GM23338 (cell line): ENCODE measurements at regions not wholly inside any gene's neighbourhood (a gene's known extent, or its start where the extent isn't known, plus 50 kb on each side); places are given as distances from the start of the nearest gene placed in this dataset.

Experiments
- ATAC-seq: fragments of 200-7000 bp; cut with Tn5 transposase; 3 replicates; pipeline ENCODE4 v1.9.1; 2020
- DNase-seq: peaks from one replicate; pipeline ENCODE4 v3.0.0-alpha.2; 2015; ENCODE audit warnings: low spot score
- H2AFZ ChIP-seq: fragments of 200-600 bp; sonication (generic); 2 replicates; pipeline ENCODE4 v1.8.0; 2016; ENCODE audit warnings: antibody characterized with exemption, mild to moderate bottlenecking, moderate library complexity
- H3F3A ChIP-seq: fragments of 200-600 bp; sonication (generic); replicated peaks from 2 replicates; pipeline ENCODE4 v1.8.0; 2017; ENCODE audit warnings: antibody characterized with exemption, mixed run types, low read depth
- H3K27ac ChIP-seq: fragments of 200-600 bp; sonication (generic); 2 replicates; pipeline ENCODE4 v1.6.1; 2016; ENCODE audit warnings: low read depth
- H3K27me3 ChIP-seq: fragments of 200-600 bp; sonication (generic); 2 replicates; pipeline ENCODE4 v1.8.0; 2016; ENCODE audit warnings: mild to moderate bottlenecking, mixed run types, moderate library complexity; ENCODE audit not compliant: insufficient read depth
- H3K36me3 ChIP-seq: fragments of 200-600 bp; sonication (generic); 2 replicates; pipeline ENCODE4 v1.8.0; 2016; ENCODE audit warnings: mild to moderate bottlenecking; ENCODE audit not compliant: insufficient read depth
- H3K4me1 ChIP-seq: fragments of 200-600 bp; sonication (generic); 2 replicates; pipeline ENCODE4 v1.8.0; 2016; ENCODE audit warnings: mild to moderate bottlenecking, moderate library complexity; ENCODE audit not compliant: insufficient read depth
- H3K4me2 ChIP-seq: fragments of 200-600 bp; sonication (generic); 2 replicates; pipeline ENCODE4 v1.7.1; 2017; ENCODE audit warnings: mixed run types
- H3K4me3 ChIP-seq: fragments of 200-600 bp; sonication (generic); 2 replicates; pipeline ENCODE4 v1.6.1; 2016; ENCODE audit warnings: mixed run types
- H3K79me2 ChIP-seq: fragments of 200-600 bp; sonication (generic); replicated peaks from 2 replicates; pipeline ENCODE4 v1.8.0; 2017; ENCODE audit warnings: mild to moderate bottlenecking; ENCODE audit not compliant: insufficient read depth
- H3K9me2 ChIP-seq: fragments of 200-600 bp; sonication (generic); 2 replicates; pipeline ENCODE4 v1.8.0; 2017; ENCODE audit not compliant: insufficient read depth
- H4K20me1 ChIP-seq: fragments of 200-600 bp; sonication (generic); replicated peaks from 2 replicates; pipeline ENCODE4 v1.8.0; 2017; ENCODE audit warnings: mild to moderate bottlenecking; ENCODE audit not compliant: insufficient read depth
- H3K27ac Mint-ChIP-seq: 2 replicates; pipeline ENCODE4 v1.8.0; 2020; ENCODE audit warnings: inconsistent platforms, mild to moderate bottlenecking, moderate library complexity, mixed read lengths
- H3K27me3 Mint-ChIP-seq: 3 replicates; pipeline ENCODE4 v1.8.0; 2022; ENCODE audit warnings: low read depth, mild to moderate bottlenecking, moderate library complexity, mixed read lengths, inconsistent platforms; ENCODE audit not compliant: insufficient read depth, poor library complexity
- H3K36me3 Mint-ChIP-seq: 3 replicates; pipeline ENCODE4 v1.8.0; 2021; ENCODE audit warnings: low read depth, mild to moderate bottlenecking, inconsistent platforms, moderate library complexity, mixed read lengths
- H3K4me1 Mint-ChIP-seq: 3 replicates; pipeline ENCODE4 v1.8.0; 2020; ENCODE audit warnings: mild to moderate bottlenecking, inconsistent platforms, mixed read lengths
- H3K4me3 Mint-ChIP-seq: 3 replicates; pipeline ENCODE4 v1.8.0; 2021; ENCODE audit warnings: moderate library complexity, mild to moderate bottlenecking, inconsistent platforms, mixed read lengths
- H3K9me3 Mint-ChIP-seq: 3 replicates; pipeline ENCODE4 v1.8.0; 2020; ENCODE audit warnings: moderate library complexity, mild to moderate bottlenecking, inconsistent platforms, mixed read lengths
- CREB1 ChIP-seq: fragments of 250-450 bp; sonication (Bioruptor Pico); IDR thresholded peaks from 2 replicates; pipeline ENCODE4 v1.5.0; 2020; ENCODE audit warnings: low read depth, mild to moderate bottlenecking, moderate library complexity
- EZH2 ChIP-seq: fragments of 200-600 bp; sonication (generic); IDR thresholded peaks from one replicate; pipeline ENCODE4 v1.8.0; 2017; ENCODE audit warnings: antibody characterized with exemption, mild to moderate bottlenecking, low read depth; ENCODE audit not compliant: unreplicated experiment
- EZH2phosphoT487 ChIP-seq: fragments of 200-600 bp; sonication (generic); IDR thresholded peaks from one replicate; pipeline ENCODE4 v1.8.1; 2018; ENCODE audit warnings: antibody characterized with exemption; ENCODE audit not compliant: unreplicated experiment
- JUNB ChIP-seq: IDR thresholded peaks from one replicate; pipeline ENCODE4 v1.6.1; 2016; ENCODE audit warnings: antibody characterized with exemption; ENCODE audit not compliant: unreplicated experiment
- NANOG ChIP-seq: IDR thresholded peaks from 2 replicates; pipeline ENCODE4 v1.6.1; 2016; ENCODE audit warnings: antibody characterized with exemption, borderline replicate concordance
- POLR2AphosphoS5 ChIP-seq: IDR thresholded peaks from 2 replicates; pipeline ENCODE4 v1.6.1; 2016; ENCODE audit warnings: antibody characterized with exemption, low read depth
- STAT1 ChIP-seq: IDR thresholded peaks from one replicate; pipeline ENCODE4 v1.6.1; 2016; ENCODE audit warnings: antibody characterized with exemption; ENCODE audit not compliant: unreplicated experiment
- ZNF114 ChIP-seq: fragments of 250-450 bp; sonication (Bioruptor Pico); IDR thresholded peaks from 2 replicates; pipeline ENCODE4 v1.5.0; 2020; ENCODE audit warnings: mild to moderate bottlenecking, moderate library complexity
- ZNF331 ChIP-seq: fragments of 250-450 bp; sonication (Bioruptor Pico); IDR thresholded peaks from 2 replicates; pipeline ENCODE4 v1.5.0; 2020; ENCODE audit warnings: low read depth, mild to moderate bottlenecking, moderate library complexity
- TF ChIP-seq, protein P1 (sequence below), 2 experiments: fragments of 200-600 bp in 1 of 2; sonication (generic) in 1 of 2; conservative IDR thresholded peaks; 2 replicates each; pipeline versions ENCODE4 v1.5.1 to v1.6.1; 2016 to 2017; ENCODE audit warnings: antibody characterized with exemption in 2 of 2, low read depth in 2 of 2, mild to moderate bottlenecking in 2 of 2, moderate library complexity in 1 of 2
- TF ChIP-seq, protein P2 (sequence below): IDR thresholded peaks from one replicate; pipeline ENCODE4 v1.6.1; 2018; ENCODE audit warnings: antibody characterized with exemption; ENCODE audit not compliant: unreplicated experiment
- TF ChIP-seq, protein P3 (sequence below): IDR thresholded peaks from 2 replicates; pipeline ENCODE4 v1.6.1; 2016; ENCODE audit warnings: antibody characterized with exemption
- TF ChIP-seq, protein P4 (sequence below): fragments of 250-450 bp; sonication (Bioruptor Pico); IDR thresholded peaks from 2 replicates; pipeline ENCODE4 v1.5.0; 2020; ENCODE audit warnings: mild to moderate bottlenecking, moderate library complexity

DNA sequence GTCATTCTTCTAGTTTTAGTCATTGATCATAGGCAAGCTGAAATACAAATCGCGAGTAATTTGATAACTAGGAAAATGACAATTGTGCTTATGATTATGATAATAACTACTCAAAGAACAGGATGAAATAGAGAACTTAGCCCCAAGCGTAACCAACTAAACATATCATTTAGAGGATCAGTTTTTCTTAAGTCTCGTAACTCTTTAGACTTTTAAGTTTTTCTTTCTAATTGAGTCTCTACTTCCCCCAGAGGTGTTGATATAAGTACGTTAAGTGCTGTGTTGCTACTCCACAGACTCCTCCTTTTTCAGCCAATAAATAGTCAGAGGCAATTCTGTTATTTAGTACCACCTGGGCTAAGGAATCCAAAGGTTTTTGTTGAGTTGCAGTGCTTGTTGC lies 96.3 kb downstream of the NHLRC3 start:
- Histone ChIP-seq H3K4me1 (0 out of 2 replicates have a peak, but pooled peaks cover 4% of the 10 kb centered on the region), H3K4me2 (no peak overlapping the region), H2AFZ (no peak overlapping the region; the same call in 1 of the 2 replicates), H3F3A (no peaks in the 10 kb centered on the region), H3K4me3 (no peak overlapping the region), H3K27me3 (no peaks in the 10 kb centered on the region), H4K20me1 (no peaks in the 10 kb centered on the region), H3K27ac (no peak overlapping the region), H3K79me2 (no peaks in the 10 kb centered on the region), H3K9me2 (no peaks in the 10 kb centered on the region), H3K36me3 (no peaks in the 10 kb centered on the region)
- ATAC-seq (no peak), DNase-seq (no peak)
- H3K4me1 Mint-ChIP-seq: peaks cover 4% of the 10 kb centered on the region
- H3K4me3 Mint-ChIP-seq: no peak overlapping the region
- TF ChIP-seq, protein P1, sequence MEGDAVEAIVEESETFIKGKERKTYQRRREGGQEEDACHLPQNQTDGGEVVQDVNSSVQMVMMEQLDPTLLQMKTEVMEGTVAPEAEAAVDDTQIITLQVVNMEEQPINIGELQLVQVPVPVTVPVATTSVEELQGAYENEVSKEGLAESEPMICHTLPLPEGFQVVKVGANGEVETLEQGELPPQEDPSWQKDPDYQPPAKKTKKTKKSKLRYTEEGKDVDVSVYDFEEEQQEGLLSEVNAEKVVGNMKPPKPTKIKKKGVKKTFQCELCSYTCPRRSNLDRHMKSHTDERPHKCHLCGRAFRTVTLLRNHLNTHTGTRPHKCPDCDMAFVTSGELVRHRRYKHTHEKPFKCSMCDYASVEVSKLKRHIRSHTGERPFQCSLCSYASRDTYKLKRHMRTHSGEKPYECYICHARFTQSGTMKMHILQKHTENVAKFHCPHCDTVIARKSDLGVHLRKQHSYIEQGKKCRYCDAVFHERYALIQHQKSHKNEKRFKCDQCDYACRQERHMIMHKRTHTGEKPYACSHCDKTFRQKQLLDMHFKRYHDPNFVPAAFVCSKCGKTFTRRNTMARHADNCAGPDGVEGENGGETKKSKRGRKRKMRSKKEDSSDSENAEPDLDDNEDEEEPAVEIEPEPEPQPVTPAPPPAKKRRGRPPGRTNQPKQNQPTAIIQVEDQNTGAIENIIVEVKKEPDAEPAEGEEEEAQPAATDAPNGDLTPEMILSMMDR (conservative IDR thresholded peaks at IDR 0.05; ENCODE audit: low read depth in 2 of 2): no peak
- no peak for TF ChIP-seq NANOG
- TF ChIP-seq, protein P2, sequence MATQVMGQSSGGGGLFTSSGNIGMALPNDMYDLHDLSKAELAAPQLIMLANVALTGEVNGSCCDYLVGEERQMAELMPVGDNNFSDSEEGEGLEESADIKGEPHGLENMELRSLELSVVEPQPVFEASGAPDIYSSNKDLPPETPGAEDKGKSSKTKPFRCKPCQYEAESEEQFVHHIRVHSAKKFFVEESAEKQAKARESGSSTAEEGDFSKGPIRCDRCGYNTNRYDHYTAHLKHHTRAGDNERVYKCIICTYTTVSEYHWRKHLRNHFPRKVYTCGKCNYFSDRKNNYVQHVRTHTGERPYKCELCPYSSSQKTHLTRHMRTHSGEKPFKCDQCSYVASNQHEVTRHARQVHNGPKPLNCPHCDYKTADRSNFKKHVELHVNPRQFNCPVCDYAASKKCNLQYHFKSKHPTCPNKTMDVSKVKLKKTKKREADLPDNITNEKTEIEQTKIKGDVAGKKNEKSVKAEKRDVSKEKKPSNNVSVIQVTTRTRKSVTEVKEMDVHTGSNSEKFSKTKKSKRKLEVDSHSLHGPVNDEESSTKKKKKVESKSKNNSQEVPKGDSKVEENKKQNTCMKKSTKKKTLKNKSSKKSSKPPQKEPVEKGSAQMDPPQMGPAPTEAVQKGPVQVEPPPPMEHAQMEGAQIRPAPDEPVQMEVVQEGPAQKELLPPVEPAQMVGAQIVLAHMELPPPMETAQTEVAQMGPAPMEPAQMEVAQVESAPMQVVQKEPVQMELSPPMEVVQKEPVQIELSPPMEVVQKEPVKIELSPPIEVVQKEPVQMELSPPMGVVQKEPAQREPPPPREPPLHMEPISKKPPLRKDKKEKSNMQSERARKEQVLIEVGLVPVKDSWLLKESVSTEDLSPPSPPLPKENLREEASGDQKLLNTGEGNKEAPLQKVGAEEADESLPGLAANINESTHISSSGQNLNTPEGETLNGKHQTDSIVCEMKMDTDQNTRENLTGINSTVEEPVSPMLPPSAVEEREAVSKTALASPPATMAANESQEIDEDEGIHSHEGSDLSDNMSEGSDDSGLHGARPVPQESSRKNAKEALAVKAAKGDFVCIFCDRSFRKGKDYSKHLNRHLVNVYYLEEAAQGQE: no peak
- TF ChIP-seq, protein P3, sequence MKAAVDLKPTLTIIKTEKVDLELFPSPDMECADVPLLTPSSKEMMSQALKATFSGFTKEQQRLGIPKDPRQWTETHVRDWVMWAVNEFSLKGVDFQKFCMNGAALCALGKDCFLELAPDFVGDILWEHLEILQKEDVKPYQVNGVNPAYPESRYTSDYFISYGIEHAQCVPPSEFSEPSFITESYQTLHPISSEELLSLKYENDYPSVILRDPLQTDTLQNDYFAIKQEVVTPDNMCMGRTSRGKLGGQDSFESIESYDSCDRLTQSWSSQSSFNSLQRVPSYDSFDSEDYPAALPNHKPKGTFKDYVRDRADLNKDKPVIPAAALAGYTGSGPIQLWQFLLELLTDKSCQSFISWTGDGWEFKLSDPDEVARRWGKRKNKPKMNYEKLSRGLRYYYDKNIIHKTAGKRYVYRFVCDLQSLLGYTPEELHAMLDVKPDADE: no peak
- TF ChIP-seq EZH2phosphoT487: no peak
- no peak for TF ChIP-seq CREB1 (CRISPR knock-in tag)
- TF ChIP-seq JUNB: no peak
- no peak for TF ChIP-seq POLR2AphosphoS5
- TF ChIP-seq ZNF331 (CRISPR knock-in tag): no peak
- no peak for TF ChIP-seq ZNF114 (CRISPR knock-in tag)
- no peak for TF ChIP-seq STAT1
- TF ChIP-seq EZH2: no peak
- TF ChIP-seq, protein P4, sequence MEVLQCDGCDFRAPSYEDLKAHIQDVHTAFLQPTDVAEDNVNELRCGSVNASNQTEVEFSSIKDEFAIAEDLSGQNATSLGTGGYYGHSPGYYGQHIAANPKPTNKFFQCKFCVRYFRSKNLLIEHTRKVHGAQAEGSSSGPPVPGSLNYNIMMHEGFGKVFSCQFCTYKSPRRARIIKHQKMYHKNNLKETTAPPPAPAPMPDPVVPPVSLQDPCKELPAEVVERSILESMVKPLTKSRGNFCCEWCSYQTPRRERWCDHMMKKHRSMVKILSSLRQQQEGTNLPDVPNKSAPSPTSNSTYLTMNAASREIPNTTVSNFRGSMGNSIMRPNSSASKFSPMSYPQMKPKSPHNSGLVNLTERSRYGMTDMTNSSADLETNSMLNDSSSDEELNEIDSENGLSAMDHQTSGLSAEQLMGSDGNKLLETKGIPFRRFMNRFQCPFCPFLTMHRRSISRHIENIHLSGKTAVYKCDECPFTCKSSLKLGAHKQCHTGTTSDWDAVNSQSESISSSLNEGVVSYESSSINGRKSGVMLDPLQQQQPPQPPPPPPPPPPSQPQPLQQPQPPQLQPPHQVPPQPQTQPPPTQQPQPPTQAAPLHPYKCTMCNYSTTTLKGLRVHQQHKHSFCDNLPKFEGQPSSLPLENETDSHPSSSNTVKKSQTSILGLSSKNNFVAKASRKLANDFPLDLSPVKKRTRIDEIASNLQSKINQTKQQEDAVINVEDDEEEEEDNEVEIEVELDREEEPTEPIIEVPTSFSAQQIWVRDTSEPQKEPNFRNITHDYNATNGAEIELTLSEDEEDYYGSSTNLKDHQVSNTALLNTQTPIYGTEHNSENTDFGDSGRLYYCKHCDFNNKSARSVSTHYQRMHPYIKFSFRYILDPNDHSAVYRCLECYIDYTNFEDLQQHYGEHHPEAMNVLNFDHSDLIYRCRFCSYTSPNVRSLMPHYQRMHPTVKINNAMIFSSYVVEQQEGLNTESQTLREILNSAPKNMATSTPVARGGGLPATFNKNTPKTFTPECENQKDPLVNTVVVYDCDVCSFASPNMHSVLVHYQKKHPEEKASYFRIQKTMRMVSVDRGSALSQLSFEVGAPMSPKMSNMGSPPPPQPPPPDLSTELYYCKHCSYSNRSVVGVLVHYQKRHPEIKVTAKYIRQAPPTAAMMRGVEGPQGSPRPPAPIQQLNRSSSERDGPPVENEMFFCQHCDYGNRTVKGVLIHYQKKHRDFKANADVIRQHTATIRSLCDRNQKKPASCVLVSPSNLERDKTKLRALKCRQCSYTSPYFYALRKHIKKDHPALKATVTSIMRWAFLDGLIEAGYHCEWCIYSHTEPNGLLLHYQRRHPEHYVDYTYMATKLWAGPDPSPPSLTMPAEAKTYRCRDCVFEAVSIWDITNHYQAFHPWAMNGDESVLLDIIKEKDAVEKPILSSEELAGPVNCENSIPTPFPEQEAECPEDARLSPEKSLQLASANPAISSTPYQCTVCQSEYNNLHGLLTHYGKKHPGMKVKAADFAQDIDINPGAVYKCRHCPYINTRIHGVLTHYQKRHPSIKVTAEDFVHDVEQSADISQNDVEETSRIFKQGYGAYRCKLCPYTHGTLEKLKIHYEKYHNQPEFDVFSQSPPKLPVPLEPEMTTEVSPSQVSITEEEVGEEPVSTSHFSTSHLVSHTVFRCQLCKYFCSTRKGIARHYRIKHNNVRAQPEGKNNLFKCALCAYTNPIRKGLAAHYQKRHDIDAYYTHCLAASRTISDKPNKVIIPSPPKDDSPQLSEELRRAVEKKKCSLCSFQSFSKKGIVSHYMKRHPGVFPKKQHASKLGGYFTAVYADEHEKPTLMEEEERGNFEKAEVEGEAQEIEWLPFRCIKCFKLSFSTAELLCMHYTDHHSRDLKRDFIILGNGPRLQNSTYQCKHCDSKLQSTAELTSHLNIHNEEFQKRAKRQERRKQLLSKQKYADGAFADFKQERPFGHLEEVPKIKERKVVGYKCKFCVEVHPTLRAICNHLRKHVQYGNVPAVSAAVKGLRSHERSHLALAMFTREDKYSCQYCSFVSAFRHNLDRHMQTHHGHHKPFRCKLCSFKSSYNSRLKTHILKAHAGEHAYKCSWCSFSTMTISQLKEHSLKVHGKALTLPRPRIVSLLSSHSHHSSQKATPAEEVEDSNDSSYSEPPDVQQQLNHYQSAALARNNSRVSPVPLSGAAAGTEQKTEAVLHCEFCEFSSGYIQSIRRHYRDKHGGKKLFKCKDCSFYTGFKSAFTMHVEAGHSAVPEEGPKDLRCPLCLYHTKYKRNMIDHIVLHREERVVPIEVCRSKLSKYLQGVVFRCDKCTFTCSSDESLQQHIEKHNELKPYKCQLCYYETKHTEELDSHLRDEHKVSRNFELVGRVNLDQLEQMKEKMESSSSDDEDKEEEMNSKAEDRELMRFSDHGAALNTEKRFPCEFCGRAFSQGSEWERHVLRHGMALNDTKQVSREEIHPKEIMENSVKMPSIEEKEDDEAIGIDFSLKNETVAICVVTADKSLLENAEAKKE (CRISPR knock-in tag): no peak
- no peaks in the 10 kb centered on the region; the same call in 2 of the 3 replicates for H3K36me3 Mint-ChIP-seq
- H3K27ac Mint-ChIP-seq: no peak overlapping the region
- H3K9me3 Mint-ChIP-seq: no peaks in the 10 kb centered on the region
- H3K27me3 Mint-ChIP-seq: no peaks in the 10 kb centered on the region
